SK-N-SH (cell line): ENCODE measurements at regions not wholly inside any gene's neighbourhood (a gene's known extent, or its start where the extent isn't known, plus 50 kb on each side); places are given as distances from the start of the nearest gene placed in this dataset.

Source experiments
- CTCF ChIA-PET: fragments of 300-600, 350-600 bp; formaldehyde crosslinking; extraction: SDS; loops from one replicate; lab custom pipeline; 2021; lab: Yijun Ruan, JAX
- POLR2A ChIA-PET: fragments of 350-600 bp; sonication (Branson Sonifier 250); formaldehyde crosslinking; extraction: SDS; loops from one replicate; lab custom pipeline; 2020; ENCODE audit warnings: antibody characterized with exemption, inconsistent platforms; lab: Yijun Ruan, JAX
- DNase-seq: peaks from one replicate; pipeline ENCODE4 v3.0.0; 2012
- H2AFZ ChIP-seq: fragments of 200-600 bp; sonication (generic); 2 replicates; pipeline ENCODE4 v1.8.1; 2016; ENCODE audit warnings: antibody characterized with exemption, mild to moderate bottlenecking, low read depth
- H3F3A ChIP-seq: fragments of 200-600 bp; sonication (generic); replicated peaks from 2 replicates; pipeline ENCODE3; 2016; ENCODE audit warnings: antibody characterized with exemption, mild to moderate bottlenecking; ENCODE audit not compliant: insufficient read depth
- H3K27ac ChIP-seq, 2 experiments: fragments of 200-500 bp in 1 of 2; fragments of 200-600 bp in 1 of 2; sonication (Bioruptor generic) in 1 of 2; sonication (generic), shearing (Covaris generic) in 1 of 2; 2 replicates each; pipeline versions ENCODE4 v1.5.1 to v1.6.1; 2014 to 2016; ENCODE audit warnings: low read depth in 2 of 2, inconsistent platforms in 1 of 2, low read length in 1 of 2, mild to moderate bottlenecking in 1 of 2, mixed read lengths in 1 of 2
- H3K27me3 ChIP-seq: fragments of 200-600 bp; sonication (generic), shearing (Covaris generic); 2 replicates; pipeline ENCODE4 v1.6.1; 2016; ENCODE audit warnings: mixed run types; ENCODE audit not compliant: insufficient read depth
- H3K36me3 ChIP-seq, 2 experiments: fragments of 200-500 bp in 1 of 2; fragments of 200-600 bp in 1 of 2; sonication (Bioruptor generic) in 1 of 2; sonication (generic) in 1 of 2; replicated peaks in 1 of 2; 2 replicates each; pipeline versions ENCODE3 to v1.5.1; 2014 to 2016; ENCODE audit warnings: low read length in 1 of 2, mild to moderate bottlenecking in 1 of 2; ENCODE audit not compliant: insufficient read depth in 2 of 2, control insufficient read depth in 1 of 2
- H3K4me1 ChIP-seq, 2 experiments: fragments of 200-500 bp in 1 of 2; fragments of 200-600 bp in 1 of 2; sonication (Bioruptor generic) in 1 of 2; sonication (generic), shearing (Covaris generic) in 1 of 2; 2 replicates each; pipeline versions ENCODE4 v1.5.1 to v1.6.1; 2014 to 2016; ENCODE audit warnings: low read depth in 1 of 2, low read length in 1 of 2, mixed run types in 1 of 2; ENCODE audit not compliant: insufficient read depth in 2 of 2, control insufficient read depth in 1 of 2
- H3K4me2 ChIP-seq: fragments of 200-600 bp; sonication (generic), shearing (Covaris generic); 2 replicates; pipeline ENCODE4 v1.6.1; 2017; ENCODE audit warnings: mixed run types
- H3K4me3 ChIP-seq, 2 experiments: fragments of 200-500 bp in 1 of 2; fragments of 200-600 bp in 1 of 2; sonication (Bioruptor generic) in 1 of 2; sonication (generic), shearing (Covaris generic) in 1 of 2; 2 replicates each; pipeline versions ENCODE4 v1.5.1 to v1.8.1; 2014 to 2016; ENCODE audit warnings: low read depth in 2 of 2, inconsistent platforms in 1 of 2, low read length in 1 of 2, mild to moderate bottlenecking in 1 of 2, mixed read lengths in 1 of 2, moderate library complexity in 1 of 2
- H3K79me2 ChIP-seq: fragments of 200-600 bp; sonication (generic); 2 replicates; pipeline ENCODE4 v1.8.1; 2017; ENCODE audit warnings: mild to moderate bottlenecking; ENCODE audit not compliant: insufficient read depth
- H3K9ac ChIP-seq: fragments of 200-600 bp; sonication (generic); 2 replicates; pipeline ENCODE4 v1.6.1; 2017; ENCODE audit warnings: mixed run types
- H3K9me2 ChIP-seq: fragments of 200-600 bp; sonication (generic); 2 replicates; pipeline ENCODE4 v1.6.1; 2017; ENCODE audit warnings: mixed run types
- H3K9me3 ChIP-seq: fragments of 200-600 bp; sonication (generic); 2 replicates; pipeline ENCODE4 v1.6.1; 2017; ENCODE audit warnings: mixed run types, mild to moderate bottlenecking, moderate library complexity
- H4K20me1 ChIP-seq: fragments of 200-600 bp; sonication (generic); 2 replicates; pipeline ENCODE4 v1.6.1; 2017; ENCODE audit warnings: mild to moderate bottlenecking, mixed run types; ENCODE audit not compliant: insufficient read depth
- EP300 ChIP-seq, 2 experiments: IDR thresholded peaks; 2 replicates each; pipeline versions ENCODE4 v1.4.0 to v1.6.1; 2012; ENCODE audit warnings: borderline replicate concordance in 1 of 2, low read depth in 1 of 2, low read length in 1 of 2
- EZH2phosphoT487 ChIP-seq: fragments of 200-600 bp; sonication (generic); IDR thresholded peaks from 2 replicates; pipeline ENCODE4 v1.6.1; 2017; ENCODE audit warnings: low read depth, mixed run types, mild to moderate bottlenecking, antibody characterized with exemption, moderate library complexity, borderline replicate concordance
- FOSL2 ChIP-seq: IDR thresholded peaks from 2 replicates; pipeline ENCODE4 v1.4.0; 2012; ENCODE audit warnings: low read depth, mild to moderate bottlenecking, moderate library complexity, borderline replicate concordance
- FOXJ3 ChIP-seq: sonication (generic); formaldehyde crosslinking; IDR thresholded peaks from 2 replicates; pipeline ENCODE4 v1.5.1; 2020; ENCODE audit warnings: mild to moderate bottlenecking, missing genetic modification reagents
- FOXM1 ChIP-seq: IDR thresholded peaks from 2 replicates; pipeline ENCODE4 v1.4.0; 2012; ENCODE audit warnings: low read depth, mild to moderate bottlenecking
- MEF2A ChIP-seq: IDR thresholded peaks from 2 replicates; pipeline ENCODE4 v1.4.0; 2012; ENCODE audit warnings: low read depth, borderline replicate concordance
- PBX3 ChIP-seq: IDR thresholded peaks from 2 replicates; pipeline ENCODE4; 2012
- POLR2AphosphoS5 ChIP-seq: IDR thresholded peaks from 2 replicates; pipeline ENCODE4 v1.6.1; 2012; ENCODE audit warnings: low read depth, low read length
- RAD21 ChIP-seq: IDR thresholded peaks from 2 replicates; pipeline ENCODE4 v1.6.1; 2012; ENCODE audit warnings: mild to moderate bottlenecking, low read length
- RCOR1 ChIP-seq: fragments of 150-350 bp; IDR thresholded peaks from 2 replicates; pipeline ENCODE4 v1.6.1; 2017; ENCODE audit warnings: antibody characterized with exemption, low read length
- REST ChIP-seq: IDR thresholded peaks from 2 replicates; pipeline ENCODE4 v1.6.1; 2012; ENCODE audit warnings: mild to moderate bottlenecking, low read depth, low read length, moderate library complexity
- SMC3 ChIP-seq: IDR thresholded peaks from 2 replicates; pipeline ENCODE4 v1.6.1; 2012; ENCODE audit warnings: low read depth, low read length, improper control_type of control experiment
- TAF1 ChIP-seq: IDR thresholded peaks from 2 replicates; pipeline ENCODE4 v1.6.1; 2012; ENCODE audit warnings: low read depth, mild to moderate bottlenecking, low read length, moderate library complexity, borderline replicate concordance
- TEAD4 ChIP-seq: IDR thresholded peaks from 2 replicates; pipeline ENCODE4 v1.4.0; 2012; ENCODE audit warnings: mild to moderate bottlenecking, borderline replicate concordance; ENCODE audit not compliant: insufficient read depth
- WGBS: methylation state at CpG from one replicate; pipeline ENCODE4 v1.1.6; 2017; ENCODE audit warnings: low lambda C conversion rate; 5-methylcytosine and 5-hydroxymethylcytosine counted together
- TF ChIP-seq, protein P1 (sequence below): fragments of 200-600 bp; sonication (generic); IDR thresholded peaks from 2 replicates; pipeline ENCODE4 v1.6.1; 2017; ENCODE audit warnings: antibody characterized with exemption, mild to moderate bottlenecking, moderate library complexity

DNA sequence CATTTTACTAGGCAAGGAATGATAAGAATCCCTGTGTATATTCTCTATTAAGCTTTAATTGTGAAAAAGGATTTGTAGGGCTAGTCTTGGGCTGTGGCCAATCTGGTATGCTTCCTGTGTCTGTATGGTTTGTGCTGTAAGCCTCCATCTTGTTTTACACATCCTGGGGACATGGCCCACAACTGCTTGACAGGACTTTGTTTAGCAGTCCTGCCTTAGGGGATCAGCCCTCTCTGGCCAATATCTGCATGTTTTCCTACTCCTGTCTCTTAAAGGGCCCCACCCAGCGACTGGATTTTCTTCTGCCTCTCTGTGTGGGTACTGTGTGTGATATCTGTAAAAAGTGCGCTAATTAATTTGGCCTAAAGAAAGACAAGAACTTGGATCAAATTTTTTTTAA lies 813.2 kb downstream of the PLA2G4A start:
- Histone ChIP-seq H3K4me2 (no peak overlapping the region), H3K36me3 (no peaks in the 10 kb centered on the region), H3K27me3 (no peaks in the 10 kb centered on the region), H3K79me2 (no peaks in the 10 kb centered on the region), H3K27ac (no peak overlapping the region)
- no peak for DNase-seq
- POLR2A ChIA-PET = no interaction called here
- TF ChIP-seq FOSL2 (no peak), TEAD4 (no peak), SMC3 (no peak), MEF2A (no peak), EP300 (IDR thresholded peaks at IDR 0.05; ENCODE audit: borderline replicate concordance in 1 of 2, low read depth in 1 of 2, low read length in 1 of 2) (no peak), POLR2AphosphoS5 (no peak), FOXM1 (no peak), RCOR1 (no peak), EZH2phosphoT487 (no peak), TAF1 (no peak), RAD21 (no peak), FOXJ3 (CRISPR knock-in tag) (no peak), PBX3 (no peak), REST (no peak)
- TF ChIP-seq, protein P1, sequence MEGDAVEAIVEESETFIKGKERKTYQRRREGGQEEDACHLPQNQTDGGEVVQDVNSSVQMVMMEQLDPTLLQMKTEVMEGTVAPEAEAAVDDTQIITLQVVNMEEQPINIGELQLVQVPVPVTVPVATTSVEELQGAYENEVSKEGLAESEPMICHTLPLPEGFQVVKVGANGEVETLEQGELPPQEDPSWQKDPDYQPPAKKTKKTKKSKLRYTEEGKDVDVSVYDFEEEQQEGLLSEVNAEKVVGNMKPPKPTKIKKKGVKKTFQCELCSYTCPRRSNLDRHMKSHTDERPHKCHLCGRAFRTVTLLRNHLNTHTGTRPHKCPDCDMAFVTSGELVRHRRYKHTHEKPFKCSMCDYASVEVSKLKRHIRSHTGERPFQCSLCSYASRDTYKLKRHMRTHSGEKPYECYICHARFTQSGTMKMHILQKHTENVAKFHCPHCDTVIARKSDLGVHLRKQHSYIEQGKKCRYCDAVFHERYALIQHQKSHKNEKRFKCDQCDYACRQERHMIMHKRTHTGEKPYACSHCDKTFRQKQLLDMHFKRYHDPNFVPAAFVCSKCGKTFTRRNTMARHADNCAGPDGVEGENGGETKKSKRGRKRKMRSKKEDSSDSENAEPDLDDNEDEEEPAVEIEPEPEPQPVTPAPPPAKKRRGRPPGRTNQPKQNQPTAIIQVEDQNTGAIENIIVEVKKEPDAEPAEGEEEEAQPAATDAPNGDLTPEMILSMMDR = no peak
- TF ChIP-seq, all 33 proteins: peak for 0
- Histone ChIP-seq H4K20me1 (no peaks in the 10 kb centered on the region), H3K9me2 (no peaks in the 10 kb centered on the region), H3K9ac (no peak overlapping the region), H2AFZ (no peak overlapping the region; the same call in 1 of the 2 replicates), H3K4me3 (no peak overlapping the region), H3K4me1 (no peaks in the 10 kb centered on the region; a peak in 1 of 4 replicates), H3F3A (no peaks in the 10 kb centered on the region), H3K9me3 (no peaks in the 10 kb centered on the region)
- WGBS = 75% methylated on average over 2 of the region's 2 CpGs
- CTCF ChIA-PET = no interaction called here
